GM18858 (cell line): ENCODE measurements at regions not wholly inside any gene's neighbourhood (a gene's known extent, or its start where the extent isn't known, plus 50 kb on each side); places are given as distances from the start of the nearest gene placed in this dataset.

Experiments
- ATAC-seq: cut with Tn5 transposase; IDR thresholded peaks from one replicate; pipeline ENCODE4 v1.9.1; 2021; ENCODE audit not compliant: unreplicated experiment

DNA sequence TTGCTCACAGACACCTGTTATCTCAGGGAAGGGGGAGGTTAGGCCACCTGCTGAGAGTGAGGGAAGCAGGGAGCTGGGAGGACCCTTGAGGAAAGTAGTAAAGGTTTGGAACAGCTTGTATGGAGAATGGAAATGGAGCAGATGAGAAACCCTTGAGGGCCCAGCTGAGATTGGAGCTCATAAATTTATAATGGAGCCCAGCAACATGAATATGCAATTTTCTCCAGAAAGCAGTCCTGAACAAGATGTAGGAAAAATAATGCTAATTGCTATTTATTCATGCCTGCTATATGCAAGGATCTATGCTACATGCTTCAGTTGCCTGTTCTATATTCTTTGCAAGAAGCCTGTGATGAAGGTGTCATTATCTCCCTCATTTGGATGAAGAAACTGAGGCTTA lies 67.5 kb upstream of the LEF1 start:
- ATAC-seq = no peak

DNA sequence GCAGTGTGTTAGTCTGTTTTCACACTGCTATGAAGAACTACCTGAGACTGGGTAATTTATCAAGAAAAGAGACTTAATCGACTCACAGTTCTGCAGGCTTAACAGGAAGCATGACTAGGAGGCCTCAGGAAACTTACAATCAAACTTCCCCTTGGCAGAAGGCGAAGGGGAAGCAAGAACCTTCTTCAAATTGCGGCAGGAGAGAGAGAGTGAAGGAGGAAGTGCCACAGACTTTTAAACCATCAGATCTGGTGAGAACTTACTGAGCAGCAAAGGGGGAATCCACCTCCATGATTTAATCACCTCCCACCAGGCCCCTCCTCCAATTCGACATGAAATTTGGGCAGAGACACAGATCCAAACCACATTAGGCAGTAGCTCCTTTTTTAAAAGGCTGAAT lies 59.2 kb upstream of the LEF1 start:
- ATAC-seq = no peak

DNA sequence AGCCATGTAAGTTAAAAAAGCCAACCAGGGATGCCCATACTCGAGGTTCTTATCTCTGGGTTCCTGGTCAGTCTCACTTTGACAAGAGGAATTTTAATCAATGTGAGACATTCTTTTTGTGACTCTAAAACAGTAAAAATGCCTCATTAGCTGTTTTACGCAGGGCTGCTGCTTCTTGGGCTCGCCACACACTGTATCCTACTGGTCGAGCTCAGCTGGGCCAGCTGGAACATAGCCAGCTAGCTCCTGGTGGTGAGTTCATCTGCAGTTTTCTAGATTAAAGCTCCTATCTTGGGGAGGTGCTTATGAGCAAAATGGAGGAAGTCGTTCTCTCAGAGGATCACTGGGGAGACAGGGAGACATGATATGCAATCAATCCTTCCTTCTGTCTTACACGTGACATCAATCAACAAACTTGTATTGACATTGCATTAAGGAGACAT lies 55.9 kb upstream of the LEF1 start:
- ATAC-seq = no peak

DNA sequence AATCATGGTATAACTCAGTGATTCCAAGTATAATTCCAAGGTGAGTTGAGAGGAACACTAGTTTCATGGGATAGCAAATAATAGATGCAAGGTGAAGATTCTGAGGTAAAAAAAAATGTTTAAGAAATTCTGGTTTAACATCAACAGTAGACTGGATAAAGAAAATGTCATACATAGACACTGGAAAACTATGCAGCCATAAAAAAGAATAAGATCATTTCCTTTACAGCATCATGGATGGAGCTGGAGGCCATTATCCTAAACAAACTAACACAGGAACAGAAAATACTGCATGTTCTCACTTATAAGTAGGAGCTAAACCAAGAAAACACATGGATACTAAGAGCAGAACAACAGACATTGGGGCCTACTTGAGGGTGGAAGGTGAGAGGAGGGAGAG lies 54.6 kb upstream of the LEF1 start:
- no peak for ATAC-seq

GRCh38 chr4:108219998-108220397 lies 51.3 kb upstream of the LEF1 start:
- no peak for ATAC-seq
